Liver (tissue), 3 donors: ENCODE measurements at regions not wholly inside any gene's neighbourhood (a gene's known extent, or its start where the extent isn't known, plus 50 kb on each side); places are given as distances from the start of the nearest gene placed in this dataset.

Experiments
- ATF3 ChIP-seq: IDR thresholded peaks from 2 replicates; pipeline ENCODE4 v1.6.1; 2016; ENCODE audit warnings: antibody characterized with exemption
- CTCF ChIP-seq: fragments of 150-350 bp; IDR thresholded peaks from 2 replicates; pipeline ENCODE4 v1.5.1; 2017; ENCODE audit warnings: improper control_type of control experiment, low read depth, low read length; ENCODE audit not compliant: missing input control
- EGR1 ChIP-seq, 2 donors: IDR thresholded peaks; 2 replicates each; pipeline ENCODE4 v1.6.1; 2016 to 2018; ENCODE audit warnings: antibody characterized with exemption in 2 of 2, low read depth in 2 of 2
- FOXA1 ChIP-seq: IDR thresholded peaks from 2 replicates; pipeline ENCODE4 v1.6.1; 2016; ENCODE audit warnings: antibody characterized with exemption
- FOXA2 ChIP-seq: IDR thresholded peaks from 2 replicates; pipeline ENCODE4 v1.6.1; 2016; ENCODE audit warnings: antibody characterized with exemption
- GABPA ChIP-seq, 2 donors: IDR thresholded peaks in 1 of 2; conservative IDR thresholded peaks in 1 of 2; 2 replicates each; pipeline ENCODE4 v1.6.1; 2016; ENCODE audit warnings: antibody characterized with exemption in 2 of 2, mild to moderate bottlenecking in 1 of 2, moderate library complexity in 1 of 2
- HNF4A ChIP-seq, 2 donors: conservative IDR thresholded peaks; 2 replicates each; pipeline ENCODE4 v1.6.1; 2016; ENCODE audit warnings: antibody characterized with exemption in 2 of 2, mild to moderate bottlenecking in 2 of 2
- HNF4G ChIP-seq: IDR thresholded peaks from 2 replicates; pipeline ENCODE4 v1.6.1; 2016; ENCODE audit warnings: antibody characterized with exemption
- RAD21 ChIP-seq, 2 donors: IDR thresholded peaks; 2 replicates each; pipeline ENCODE4 v1.6.1; 2016; ENCODE audit warnings: antibody characterized with exemption in 2 of 2, mild to moderate bottlenecking in 2 of 2
- REST ChIP-seq: IDR thresholded peaks from 2 replicates; pipeline ENCODE4 v1.6.1; 2016; ENCODE audit warnings: antibody characterized with exemption, mild to moderate bottlenecking
- SP1 ChIP-seq: IDR thresholded peaks from 2 replicates; pipeline ENCODE4 v1.6.1; 2018; ENCODE audit warnings: antibody characterized with exemption, mild to moderate bottlenecking
- YY1 ChIP-seq: IDR thresholded peaks from 2 replicates; pipeline ENCODE4 v1.6.1; 2016; ENCODE audit warnings: antibody characterized with exemption, mild to moderate bottlenecking
- TF ChIP-seq, protein P1 (sequence below): IDR thresholded peaks from 2 replicates; pipeline ENCODE4 v1.6.1; 2016; ENCODE audit warnings: antibody characterized with exemption
- donor health status: healthy.
- donor health status: healthy.

DNA sequence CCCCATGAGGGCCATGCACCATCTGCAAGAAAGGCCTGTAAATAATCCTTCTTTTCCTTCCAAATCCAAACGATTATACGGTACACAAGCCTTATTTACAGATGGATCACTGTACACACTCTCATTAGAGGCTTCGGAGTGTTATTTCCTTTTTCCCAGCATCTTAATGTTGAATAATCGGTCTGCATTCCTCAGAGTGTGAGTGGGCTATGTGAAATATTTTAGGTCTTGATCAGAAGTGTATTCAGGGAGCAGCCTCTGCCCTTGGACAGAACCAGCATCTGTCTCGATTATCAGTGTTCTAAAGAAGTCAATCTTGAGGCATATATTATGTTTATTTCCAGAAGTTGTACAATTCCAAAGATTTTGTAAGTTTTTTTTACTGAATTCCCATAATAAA lies 340.6 kb downstream of the SEC23A start:
- no peak for TF ChIP-seq REST
- no peak for TF ChIP-seq RAD21 (IDR thresholded peaks at IDR 0.05)
- no peak for TF ChIP-seq CTCF
- no peak for TF ChIP-seq GABPA (IDR thresholded peaks at IDR 0.05 in 1 of 2, conservative IDR thresholded peaks at IDR 0.05 in 1 of 2)
- no peak for TF ChIP-seq EGR1 (IDR thresholded peaks at IDR 0.05; ENCODE audit: low read depth in 2 of 2)
- TF ChIP-seq, protein P1, sequence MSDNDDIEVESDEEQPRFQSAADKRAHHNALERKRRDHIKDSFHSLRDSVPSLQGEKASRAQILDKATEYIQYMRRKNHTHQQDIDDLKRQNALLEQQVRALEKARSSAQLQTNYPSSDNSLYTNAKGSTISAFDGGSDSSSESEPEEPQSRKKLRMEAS: no peak
- TF ChIP-seq HNF4A (conservative IDR thresholded peaks at IDR 0.05): no peak
- no peak for TF ChIP-seq HNF4G
- no peak for TF ChIP-seq FOXA2
- no peak for TF ChIP-seq YY1
- TF ChIP-seq SP1: no peak
- no peak for TF ChIP-seq FOXA1
- no peak for TF ChIP-seq ATF3
